ENCODE measurements at regions not wholly inside any gene's neighbourhood (a gene's known extent, or its start where the extent isn't known, plus 50 kb on each side); places are given as distances from the start of the nearest gene placed in this dataset.

DNA sequence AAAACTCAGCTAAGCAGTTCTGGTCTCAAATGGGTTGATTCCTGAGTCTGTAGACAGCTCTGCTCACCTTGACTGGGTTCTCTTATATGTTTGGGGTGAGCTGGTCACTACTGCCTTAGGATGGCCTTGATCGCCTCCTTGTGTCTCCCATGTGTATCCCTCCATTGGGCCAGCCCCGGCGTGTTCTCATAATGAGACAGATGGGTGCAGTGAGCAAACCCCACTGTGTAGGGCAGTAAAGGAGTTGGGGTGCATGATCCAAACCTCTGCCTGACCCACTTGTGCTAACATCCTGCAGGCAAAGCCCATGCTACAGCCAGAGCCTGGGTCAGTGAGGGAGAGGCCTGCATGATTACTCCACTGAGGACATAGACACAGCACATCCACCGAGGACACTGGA, 657.6 kb downstream of the BRD1 start:
- H3K27ac ChIP-seq = no peak overlapping the region
- no peaks in the 10 kb centered on the region for H3K4me1 ChIP-seq
- intact Hi-C loops (cut with DNase I) = no loop called here
- peaks cover 0 to 3% of the 10 kb centered on the region in 2 donors for H3K9me3 ChIP-seq
- no peaks in the 10 kb centered on the region for H3K36me3 ChIP-seq
- no peak for TF ChIP-seq CTCF (IDR thresholded peaks at IDR 0.05)
- peaks cover 0 to 3% of the 10 kb centered on the region in 2 donors for H3K27me3 ChIP-seq
- DNase-seq (peak in 1 of 4 donors; percentile 32), ATAC-seq (no peak)
- H3K4me3 ChIP-seq = no peak overlapping the region

GRCh38 chr22:49169074-49169744, 658.5 kb downstream of the BRD1 start:
- no peak for ATAC-seq
- H3K27me3 ChIP-seq = peaks cover 0 to 1% of the 10 kb centered on the region in 2 donors
- no peaks in the 10 kb centered on the region for H3K36me3 ChIP-seq
- H3K9me3 ChIP-seq = peaks cover 0 to 3% of the 10 kb centered on the region in 2 donors
- no peak for TF ChIP-seq CTCF (IDR thresholded peaks at IDR 0.05)
- intact Hi-C loops (cut with DNase I) = no loop called here
- no peak for DNase-seq
- no peak overlapping the region for H3K4me3 ChIP-seq
- H3K27ac ChIP-seq = no peak overlapping the region
- H3K4me1 ChIP-seq = no peaks in the 10 kb centered on the region

DNA sequence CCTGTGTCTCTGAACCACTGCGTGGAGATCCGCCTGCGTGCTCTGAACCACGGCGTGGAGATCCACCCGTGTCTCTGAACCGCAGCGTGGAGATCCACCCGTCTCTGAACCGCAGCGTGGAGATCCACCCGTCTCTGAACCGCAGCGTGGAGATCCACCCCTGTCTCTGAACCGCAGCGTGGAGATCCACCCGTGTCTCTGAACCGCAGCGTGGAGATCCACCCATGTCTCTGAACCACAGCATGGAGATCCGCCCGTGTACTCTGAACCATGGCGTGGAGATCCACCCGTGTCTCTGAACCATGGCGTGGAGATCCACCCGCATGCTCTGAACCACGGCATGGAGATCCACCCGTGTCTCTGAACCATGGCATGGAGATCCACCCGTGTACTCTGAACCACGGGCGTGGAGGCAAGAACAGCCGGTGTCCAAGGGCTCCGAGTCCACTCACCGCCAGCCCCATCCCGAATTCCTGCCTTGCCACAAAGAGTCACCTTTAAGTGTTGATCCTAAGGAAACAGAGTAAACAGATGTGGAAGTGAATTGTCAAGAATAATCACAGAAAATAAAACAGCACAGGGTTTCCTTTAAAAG, 659.4 kb downstream of the BRD1 start:
- no peak for ATAC-seq
- Histone ChIP-seq H3K9me3 (peaks cover 0 to 3% of the 10 kb centered on the region in 2 donors), H3K4me3 (no peak overlapping the region)

DNA sequence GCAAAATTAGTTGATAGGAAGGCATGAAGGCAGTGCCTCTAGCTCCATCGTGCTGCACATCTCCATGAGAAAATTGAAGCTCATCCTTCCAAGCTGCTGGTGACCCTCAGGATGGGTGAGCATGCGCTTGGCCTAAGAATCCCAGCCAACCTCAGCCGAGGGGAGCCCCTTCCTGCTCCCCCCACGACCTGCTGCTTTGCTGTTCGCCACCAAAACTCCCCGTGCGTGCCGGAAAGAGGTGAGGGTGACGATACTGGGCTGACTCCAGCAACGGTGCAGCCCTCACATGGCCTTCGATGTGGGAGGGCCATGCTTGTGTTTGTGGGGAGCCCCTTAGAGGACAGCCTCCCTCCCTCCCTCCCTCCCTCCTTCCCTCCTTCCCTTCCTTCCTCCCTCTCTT, 660.9 kb downstream of the BRD1 start:
- peaks cover 0 to 21% of the 10 kb centered on the region in 2 donors for H3K27me3 ChIP-seq
- H3K4me3 ChIP-seq = no peak overlapping the region
- H3K9me3 ChIP-seq = peaks cover 0 to 3% of the 10 kb centered on the region in 2 donors
- intact Hi-C loops (cut with DNase I) = no loop called here
- DNase-seq (no peak), ATAC-seq (no peak)
- H3K36me3 ChIP-seq = no peaks in the 10 kb centered on the region
- H3K27ac ChIP-seq = no peak overlapping the region
- H3K4me1 ChIP-seq = no peaks in the 10 kb centered on the region
- no peak for TF ChIP-seq CTCF (IDR thresholded peaks at IDR 0.05)

More for the DNA sequence above, 659.4 kb downstream of the BRD1 start:
- H3K36me3 ChIP-seq = no peaks in the 10 kb centered on the region
- H3K27me3 ChIP-seq = peaks cover 0 to 10% of the 10 kb centered on the region in 2 donors
- no peak overlapping the region for H3K27ac ChIP-seq
- no peak for DNase-seq
- intact Hi-C loops (cut with DNase I) = no loop called here
- no peak for TF ChIP-seq CTCF (IDR thresholded peaks at IDR 0.05)
- no peaks in the 10 kb centered on the region for H3K4me1 ChIP-seq

DNA sequence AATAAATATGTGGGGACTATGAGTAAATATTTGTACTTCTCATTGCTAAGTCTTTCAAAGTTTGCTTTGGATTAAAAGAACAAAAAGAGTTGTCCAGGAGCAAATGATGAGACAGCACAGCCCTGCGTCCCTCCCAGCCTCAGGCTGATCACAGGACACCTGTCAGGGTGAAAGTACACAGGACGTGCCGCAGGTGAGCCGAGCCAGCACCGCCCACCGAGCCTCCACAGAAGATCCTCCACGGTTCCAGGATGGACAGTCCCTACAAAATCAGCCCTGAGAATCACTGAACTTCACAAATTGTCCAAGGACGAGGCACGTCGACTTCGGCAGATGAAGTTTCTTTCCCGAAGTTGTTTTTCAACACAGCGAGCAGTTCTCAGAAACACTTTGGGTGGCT, 661.5 kb downstream of the BRD1 start:
- peaks cover 0 to 3% of the 10 kb centered on the region in 2 donors for H3K9me3 ChIP-seq
- ATAC-seq = no peak
- no peak for TF ChIP-seq CTCF (IDR thresholded peaks at IDR 0.05)
- H3K4me1 ChIP-seq = no peaks in the 10 kb centered on the region
- H3K4me3 ChIP-seq = no peak overlapping the region
- no peak overlapping the region for H3K27ac ChIP-seq
- no peaks in the 10 kb centered on the region for H3K36me3 ChIP-seq
- DNase-seq = no peak
- intact Hi-C loops (cut with DNase I) = no loop called here
- H3K27me3 ChIP-seq = peaks cover 0 to 26% of the 10 kb centered on the region in 2 donors

Data from left lung (tissue), 4 donors.